ENCODE measurements at regions not wholly inside any gene's neighbourhood (a gene's known extent, or its start where the extent isn't known, plus 50 kb on each side); places are given as distances from the start of the nearest gene placed in this dataset.

DNA sequence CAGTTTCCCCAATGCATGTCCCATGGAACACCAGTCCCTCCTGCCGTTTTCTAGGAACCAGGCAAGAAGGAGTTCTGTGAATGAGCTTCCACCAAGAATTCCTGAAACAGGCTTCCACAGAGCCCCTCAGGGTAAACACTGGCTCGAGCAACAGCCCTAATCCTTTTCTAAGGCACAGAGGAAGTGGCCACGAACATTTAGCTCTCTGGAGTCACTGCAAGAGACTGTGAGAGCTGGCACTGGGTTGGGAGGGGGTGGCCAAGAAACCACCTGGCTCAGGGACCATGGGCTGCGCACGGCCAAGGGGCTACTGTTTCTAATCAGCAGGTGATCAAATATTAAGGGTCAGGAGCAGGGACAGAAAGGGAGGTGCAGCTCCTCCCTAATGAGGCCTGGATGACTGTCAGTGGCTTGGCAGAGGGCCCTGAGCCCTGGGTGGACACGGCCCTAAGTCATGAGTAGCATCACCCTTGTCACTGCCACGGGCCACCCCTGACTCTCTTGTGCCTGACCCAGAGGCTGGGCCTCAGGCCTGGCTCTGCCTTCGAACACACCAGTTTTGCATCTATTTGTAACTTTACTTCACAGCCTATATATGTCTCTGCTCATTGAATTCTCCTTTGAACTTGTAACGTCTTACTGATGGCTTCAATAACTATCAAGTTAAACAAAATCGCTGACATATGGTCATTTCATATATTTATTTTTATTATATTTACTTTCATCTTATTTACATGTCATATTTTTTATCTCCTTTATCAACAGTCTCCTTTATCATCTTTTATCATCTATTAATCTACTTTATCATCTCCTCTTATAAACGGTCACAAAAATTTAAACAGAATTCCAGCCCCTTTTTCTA is 154.0 kb downstream of the DICER1 start:
- ATAC-seq, result no peak
- WGBS, 2 donors, result 64 to 68% methylated on average over 11 of the region's 11 CpGs

GRCh38 chr14:94998685-94999084 is 158.6 kb downstream of the DICER1 start:
- Histone ChIP-seq H3K4me1 (no peaks in the 10 kb centered on the region), H3K27me3 (no peaks in the 10 kb centered on the region), H3K9me3 (no peaks in the 10 kb centered on the region), H3K36me3 (replicated peaks in 1 of 2; ENCODE audit: insufficient read depth in 1 of 2, low read depth in 2 of 2) (no peaks in the 10 kb centered on the region), H3K4me3 (no peak overlapping the region), H3K27ac (no peak overlapping the region)
- DNase-seq, result no peak
- intact Hi-C loops (cut with DNase I), result no loop called here
- 29 to 37% methylated on average over 10 of the region's 10 CpGs for WGBS, 2 donors
- no peak for TF ChIP-seq POLR2A (IDR thresholded peaks at IDR 0.05)
- TF ChIP-seq, protein P1, sequence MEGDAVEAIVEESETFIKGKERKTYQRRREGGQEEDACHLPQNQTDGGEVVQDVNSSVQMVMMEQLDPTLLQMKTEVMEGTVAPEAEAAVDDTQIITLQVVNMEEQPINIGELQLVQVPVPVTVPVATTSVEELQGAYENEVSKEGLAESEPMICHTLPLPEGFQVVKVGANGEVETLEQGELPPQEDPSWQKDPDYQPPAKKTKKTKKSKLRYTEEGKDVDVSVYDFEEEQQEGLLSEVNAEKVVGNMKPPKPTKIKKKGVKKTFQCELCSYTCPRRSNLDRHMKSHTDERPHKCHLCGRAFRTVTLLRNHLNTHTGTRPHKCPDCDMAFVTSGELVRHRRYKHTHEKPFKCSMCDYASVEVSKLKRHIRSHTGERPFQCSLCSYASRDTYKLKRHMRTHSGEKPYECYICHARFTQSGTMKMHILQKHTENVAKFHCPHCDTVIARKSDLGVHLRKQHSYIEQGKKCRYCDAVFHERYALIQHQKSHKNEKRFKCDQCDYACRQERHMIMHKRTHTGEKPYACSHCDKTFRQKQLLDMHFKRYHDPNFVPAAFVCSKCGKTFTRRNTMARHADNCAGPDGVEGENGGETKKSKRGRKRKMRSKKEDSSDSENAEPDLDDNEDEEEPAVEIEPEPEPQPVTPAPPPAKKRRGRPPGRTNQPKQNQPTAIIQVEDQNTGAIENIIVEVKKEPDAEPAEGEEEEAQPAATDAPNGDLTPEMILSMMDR (IDR thresholded peaks at IDR 0.05), result no peak
- ATAC-seq, result peak; percentile 33

More for the DNA sequence above, 154.0 kb downstream of the DICER1 start:
- no peak for DNase-seq
- TF ChIP-seq, protein P1 (IDR thresholded peaks at IDR 0.05), result no peak
- TF ChIP-seq POLR2A (IDR thresholded peaks at IDR 0.05), result no peak
- Histone ChIP-seq H3K36me3 (replicated peaks in 1 of 2; ENCODE audit: insufficient read depth in 1 of 2, low read depth in 2 of 2) (no peaks in the 10 kb centered on the region), H3K27me3 (no peaks in the 10 kb centered on the region), H3K4me1 (no peaks in the 10 kb centered on the region), H3K27ac (no peak overlapping the region), H3K9me3 (no peaks in the 10 kb centered on the region), H3K4me3 (no peak overlapping the region)
- intact Hi-C loops (cut with DNase I), result no loop called here

GRCh38 chr14:94998110-94998509 is 159.2 kb downstream of the DICER1 start:
- Histone ChIP-seq H3K4me1 (no peaks in the 10 kb centered on the region), H3K9me3 (no peaks in the 10 kb centered on the region), H3K27me3 (no peaks in the 10 kb centered on the region), H3K36me3 (replicated peaks in 1 of 2; ENCODE audit: insufficient read depth in 1 of 2, low read depth in 2 of 2) (no peaks in the 10 kb centered on the region), H3K27ac (no peak overlapping the region), H3K4me3 (no peak overlapping the region)
- intact Hi-C loops (cut with DNase I), result no loop called here
- no peak for TF ChIP-seq POLR2A (IDR thresholded peaks at IDR 0.05)
- TF ChIP-seq, protein P1 (IDR thresholded peaks at IDR 0.05), result no peak
- ATAC-seq (no peak), DNase-seq (no peak)
- WGBS, 2 donors, result 58 to 68% methylated on average over 2 of the region's 2 CpGs

GRCh38 chr14:94995551-94995950 is 161.8 kb downstream of the DICER1 start:
- Histone ChIP-seq H3K4me1 (no peaks in the 10 kb centered on the region), H3K27ac (no peak overlapping the region), H3K36me3 (replicated peaks in 1 of 2; ENCODE audit: insufficient read depth in 1 of 2, low read depth in 2 of 2) (no peaks in the 10 kb centered on the region), H3K4me3 (no peak overlapping the region), H3K27me3 (no peaks in the 10 kb centered on the region), H3K9me3 (no peaks in the 10 kb centered on the region)
- TF ChIP-seq POLR2A (IDR thresholded peaks at IDR 0.05), result no peak
- TF ChIP-seq, protein P1 (IDR thresholded peaks at IDR 0.05), result no peak
- DNase-seq (no peak), ATAC-seq (no peak)
- intact Hi-C loops (cut with DNase I), result no loop called here
- WGBS, 2 donors, result 76 to 82% methylated on average over 10 of the region's 10 CpGs

GRCh38 chr14:94994245-94994644 is 163.1 kb downstream of the DICER1 start:
- no peak for ATAC-seq
- no peak overlapping the region for H3K27ac ChIP-seq
- DNase-seq, result no peak
- intact Hi-C loops (cut with DNase I), result no loop called here
- H3K36me3 ChIP-seq (replicated peaks in 1 of 2; ENCODE audit: insufficient read depth in 1 of 2, low read depth in 2 of 2), result no peaks in the 10 kb centered on the region
- H3K27me3 ChIP-seq, result no peaks in the 10 kb centered on the region
- TF ChIP-seq, protein P1 (IDR thresholded peaks at IDR 0.05), result no peak
- no peak for TF ChIP-seq POLR2A (IDR thresholded peaks at IDR 0.05)
- no peaks in the 10 kb centered on the region for H3K9me3 ChIP-seq
- H3K4me1 ChIP-seq, result no peaks in the 10 kb centered on the region
- WGBS, 2 donors, result 95 to 100% methylated on average over 1 of the region's 1 CpG
- H3K4me3 ChIP-seq, result no peak overlapping the region
